Vagina (tissue), 2 donors: ENCODE measurements at regions not wholly inside any gene's neighbourhood (a gene's known extent, or its start where the extent isn't known, plus 50 kb on each side); places are given as distances from the start of the nearest gene placed in this dataset.

Source experiments
- CTCF ChIP-seq, 3 experiments: fragments of 450-650 bp in 2 of 3; fragments of 200-600 bp in 1 of 3; sonication (generic) in 1 of 3; IDR thresholded peaks; one replicate each; pipeline ENCODE4 v1.5.1; 2017 to 2019; ENCODE audit warnings: antibody characterized with exemption in 3 of 3, mild to moderate bottlenecking in 2 of 3, moderate library complexity in 2 of 3
- POLR2A ChIP-seq, 2 donors: fragments of 450-650 bp; IDR thresholded peaks; one replicate each; pipeline ENCODE4 v1.6.1; 2017; ENCODE audit warnings: antibody characterized with exemption in 2 of 2, mild to moderate bottlenecking in 2 of 2, moderate library complexity in 2 of 2
- POLR2AphosphoS5 ChIP-seq, 2 donors: sonication (generic); formaldehyde crosslinking; IDR thresholded peaks; one replicate each; pipeline ENCODE4 v1.9.0; 2017; ENCODE audit warnings: antibody characterized with exemption in 2 of 2, mild to moderate bottlenecking in 2 of 2, low read depth in 1 of 2; ENCODE audit not compliant: insufficient read depth in 1 of 2

DNA sequence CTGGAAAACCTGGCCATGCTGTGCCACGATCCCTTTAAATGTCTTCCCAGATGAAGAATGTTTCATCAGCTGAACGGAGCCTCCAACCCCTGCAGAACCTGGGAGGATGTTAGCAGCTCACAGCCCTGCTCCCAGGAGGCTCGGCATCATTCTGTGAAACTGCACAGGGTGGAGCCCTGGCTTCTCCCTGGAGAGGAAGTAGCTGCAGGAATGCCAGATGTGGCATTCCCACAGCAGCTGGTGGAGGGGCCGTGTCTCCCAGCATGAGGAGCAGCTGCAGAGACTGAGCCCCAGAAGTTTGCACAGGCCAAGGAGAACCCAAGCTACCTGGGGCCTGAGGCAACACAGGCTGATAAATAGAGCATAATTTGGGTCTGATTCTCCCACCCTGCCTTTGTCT lies 165.8 kb upstream of the MAP3K1 start:
- TF ChIP-seq CTCF (IDR thresholded peaks at IDR 0.05) (no peak), POLR2AphosphoS5 (IDR thresholded peaks at IDR 0.05; ENCODE audit: insufficient read depth in 1 of 2, low read depth in 1 of 2) (no peak), POLR2A (IDR thresholded peaks at IDR 0.05) (no peak)
